GM18517 (cell line): ENCODE measurements at regions not wholly inside any gene's neighbourhood (a gene's known extent, or its start where the extent isn't known, plus 50 kb on each side); places are given as distances from the start of the nearest gene placed in this dataset.
"Not testable (repeated sequence)": the region's sequence is repeated elsewhere in the genome, so short reads cannot be mapped to it uniquely, and the experiment has no call there.

Experiments
- ATAC-seq: cut with Tn5 transposase; IDR thresholded peaks from one replicate; pipeline ENCODE4 v1.9.1; 2021; ENCODE audit warnings: mild to moderate bottlenecking, moderate library complexity; ENCODE audit not compliant: unreplicated experiment

DNA sequence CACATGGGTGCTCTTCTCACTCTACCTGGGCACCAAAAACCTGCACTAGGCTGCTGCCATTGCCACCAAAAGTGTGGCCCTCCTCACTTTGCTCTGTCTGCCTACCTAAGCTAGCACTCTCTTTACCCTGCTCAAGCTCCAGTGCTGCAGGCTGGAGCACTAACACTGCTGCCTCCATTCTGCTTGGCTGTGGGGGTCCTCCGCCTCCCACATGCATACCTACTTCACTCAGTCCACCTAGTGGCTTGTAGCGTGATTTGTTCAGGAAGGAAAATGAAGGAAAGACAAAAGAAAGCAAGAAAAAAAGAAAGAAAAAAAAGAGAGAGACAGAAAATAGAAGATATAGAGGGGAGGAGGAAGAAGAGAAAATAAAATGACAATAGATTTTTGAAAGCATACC lies 1339.4 kb upstream of the CHAC2 start:
- no peak for ATAC-seq

DNA sequence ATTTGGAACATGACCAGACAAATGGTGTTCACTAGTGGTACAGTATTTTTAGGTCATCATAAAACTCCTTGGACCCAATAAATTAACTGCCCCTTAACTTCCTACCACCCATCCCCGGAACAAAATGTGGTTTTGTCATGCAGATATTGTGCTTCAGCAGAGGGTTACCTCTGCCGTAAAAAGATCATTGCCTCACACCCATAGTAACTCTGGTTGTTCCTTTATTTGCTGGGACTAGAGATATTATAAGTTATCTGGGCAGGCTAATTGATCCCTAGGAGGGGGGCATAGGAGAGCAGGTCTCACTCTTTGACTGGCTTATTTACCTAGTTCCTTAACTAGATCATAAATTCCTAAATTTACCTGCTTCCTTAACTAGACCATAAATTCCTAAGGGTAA lies 1343.9 kb upstream of the CHAC2 start:
- no peak for ATAC-seq

- no peak for ATAC-seq
These were observed 1344.5 kb upstream of the CHAC2 start for GRCh38 chr2:52423111-52423510.

DNA sequence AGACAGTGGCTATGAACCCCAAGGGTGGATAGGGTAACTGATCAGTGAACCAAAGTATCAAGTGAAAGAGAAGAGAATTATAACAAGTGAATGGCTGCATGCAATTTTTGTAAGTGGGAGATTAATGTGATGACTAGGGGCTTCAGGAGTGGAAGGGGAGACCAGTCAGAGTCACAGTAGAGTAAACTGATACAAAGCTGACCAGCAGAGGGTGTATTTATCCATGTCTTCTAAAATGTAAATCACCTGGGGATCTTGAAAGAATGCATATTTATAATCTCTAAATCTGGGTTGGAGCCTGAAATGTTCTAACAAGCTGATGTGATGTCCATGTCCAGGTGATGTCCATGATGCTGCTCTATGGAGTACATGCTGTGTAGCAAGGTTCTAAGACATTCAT lies 1351.3 kb upstream of the CHAC2 start:
- ATAC-seq = no peak

- ATAC-seq = no peak
These were observed 1352.9 kb upstream of the CHAC2 start for GRCh38 chr2:52414561-52415295.

DNA sequence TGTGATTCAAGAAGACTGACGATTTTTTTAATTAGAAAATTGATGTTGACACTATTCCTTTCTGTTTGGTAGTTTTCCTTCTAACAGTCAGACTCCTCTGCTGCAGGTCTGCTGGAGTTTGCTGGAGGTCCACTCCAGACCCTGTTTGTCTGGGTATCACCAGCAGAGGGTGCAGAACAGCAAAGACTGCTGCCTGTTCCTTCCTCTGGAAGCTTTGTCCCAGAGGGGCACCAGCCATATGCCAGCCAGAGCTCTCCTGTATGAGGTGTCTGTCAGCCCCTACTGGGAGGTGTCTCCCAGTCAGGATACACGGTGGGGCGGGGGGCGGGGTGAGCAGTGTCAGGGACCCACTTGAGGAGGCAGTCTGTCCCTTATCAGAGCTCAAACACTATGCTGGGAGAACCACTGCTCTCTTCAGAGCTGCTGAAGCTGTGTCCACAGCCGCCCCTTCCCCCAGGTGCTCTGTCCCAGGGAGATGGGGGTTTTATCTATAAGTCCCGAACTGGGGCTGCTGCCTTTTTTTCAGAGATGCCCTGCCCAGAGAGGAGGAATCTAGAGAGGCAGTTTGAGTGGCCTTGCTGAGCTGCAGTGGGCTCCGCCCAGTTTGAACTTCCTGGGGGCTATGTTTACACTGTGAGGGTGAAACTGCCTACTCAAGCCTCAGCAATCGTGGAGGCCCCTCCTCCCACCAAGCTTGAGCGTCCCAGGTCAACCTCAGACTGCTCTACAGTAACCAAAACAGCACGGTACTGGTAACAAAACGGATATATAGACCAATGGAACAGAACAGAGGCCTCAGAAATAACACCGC lies 1358.1 kb upstream of the CHAC2 start:
- not testable (repeated sequence) for ATAC-seq

- ATAC-seq = no peak
These were observed 1361.6 kb upstream of the CHAC2 start for GRCh38 chr2:52405980-52406379.

GRCh38 chr2:52404866-52405265 lies 1362.7 kb upstream of the CHAC2 start:
- no peak for ATAC-seq

DNA sequence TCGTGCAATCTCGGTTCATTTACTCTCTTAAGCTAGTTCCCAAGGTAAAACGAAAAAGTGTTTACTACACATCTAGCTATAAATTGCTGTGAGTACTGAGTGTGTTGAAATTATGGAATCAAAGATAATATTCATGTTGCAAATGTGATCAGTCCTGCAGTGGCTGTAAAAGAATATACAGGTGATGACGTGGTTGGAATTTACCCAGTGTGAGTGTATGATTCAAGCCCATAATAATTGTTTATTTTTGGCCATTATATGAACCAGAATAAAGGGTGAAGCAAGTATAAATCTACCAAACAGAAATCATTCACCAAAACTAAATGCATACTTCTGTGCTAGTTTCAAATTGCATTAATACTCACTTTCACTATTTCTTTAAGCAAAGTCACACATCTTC lies 1363.6 kb upstream of the CHAC2 start:
- no peak for ATAC-seq

- ATAC-seq = no peak
These were observed 1365.5 kb upstream of the CHAC2 start for GRCh38 chr2:52402128-52402527.

DNA sequence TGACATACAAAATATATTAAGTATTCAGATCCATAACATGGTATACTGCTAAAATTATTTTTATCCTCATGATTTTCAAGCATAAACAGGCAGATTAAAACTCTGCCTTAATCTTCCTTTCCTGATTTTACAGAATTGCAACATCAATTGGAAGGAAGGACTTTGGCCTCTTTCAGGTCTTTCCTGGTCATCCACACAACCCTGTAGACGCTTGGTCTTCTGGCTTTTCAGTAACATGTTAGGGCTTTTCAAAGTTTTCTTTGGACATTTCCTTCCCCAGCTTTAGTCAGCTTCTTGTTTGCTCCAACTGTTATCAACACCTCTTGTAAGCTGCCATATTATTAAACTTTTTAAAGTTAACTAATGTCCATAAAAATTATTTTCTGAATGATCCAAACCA lies 1364.9 kb upstream of the NRXN1 start:
- ATAC-seq = no peak

- no peak for ATAC-seq
These were observed 1364.0 kb upstream of the NRXN1 start for GRCh38 chr2:52395912-52396311.

DNA sequence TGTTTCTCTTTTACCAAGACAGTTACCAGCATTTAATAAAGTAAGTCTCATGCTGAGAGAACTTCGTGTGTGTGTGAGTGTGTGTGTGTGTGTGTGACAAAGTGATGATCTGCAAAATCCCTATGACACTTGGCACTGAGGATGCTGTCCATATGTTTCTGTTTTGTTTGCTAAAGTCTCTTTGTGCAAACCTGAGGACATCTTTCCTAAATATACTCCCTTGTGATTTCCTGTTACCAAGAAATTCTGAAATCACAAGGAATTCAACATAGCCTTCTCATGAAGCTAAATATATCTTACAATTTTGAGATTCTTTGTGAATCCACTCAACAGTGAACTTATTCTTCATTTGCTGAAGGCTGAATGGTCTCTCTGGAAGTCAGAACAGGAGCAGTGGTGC lies 1359.7 kb upstream of the NRXN1 start:
- no peak for ATAC-seq

GRCh38 chr2:52390651-52391050 lies 1358.7 kb upstream of the NRXN1 start:
- ATAC-seq = no peak

DNA sequence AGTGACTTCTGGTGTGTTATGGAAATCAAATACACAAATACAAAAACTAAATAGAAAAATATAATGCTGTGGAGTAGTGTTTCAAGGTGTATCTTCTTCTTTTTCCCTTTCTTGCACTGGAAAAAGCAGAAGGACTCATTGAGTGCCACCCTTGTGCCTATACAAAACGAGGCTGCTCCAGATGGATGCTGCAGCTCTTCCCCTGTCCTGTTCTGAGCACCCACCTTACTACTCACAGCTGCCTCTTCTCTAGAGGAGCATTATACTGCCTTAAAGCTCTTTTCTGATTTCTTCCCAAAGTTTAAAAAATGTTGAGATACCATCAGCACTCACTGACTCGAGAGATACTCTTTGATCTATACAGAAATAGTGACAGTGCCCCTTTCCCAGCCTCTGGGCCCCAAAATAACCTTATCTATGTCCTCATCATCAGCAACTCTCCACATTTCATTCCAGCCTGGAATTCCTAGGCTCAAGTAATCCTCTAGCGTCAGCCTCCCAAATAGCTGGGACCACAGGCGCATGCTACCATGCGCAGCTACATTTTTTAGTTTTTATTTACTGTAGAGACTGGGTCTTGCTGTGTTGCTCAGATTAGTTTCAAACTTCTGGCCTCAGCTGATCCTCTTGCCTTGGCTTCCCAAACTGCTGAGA lies 1356.1 kb upstream of the NRXN1 start:
- no peak for ATAC-seq

- no peak for ATAC-seq
These were observed 1354.6 kb upstream of the NRXN1 start for GRCh38 chr2:52386433-52387030.

DNA sequence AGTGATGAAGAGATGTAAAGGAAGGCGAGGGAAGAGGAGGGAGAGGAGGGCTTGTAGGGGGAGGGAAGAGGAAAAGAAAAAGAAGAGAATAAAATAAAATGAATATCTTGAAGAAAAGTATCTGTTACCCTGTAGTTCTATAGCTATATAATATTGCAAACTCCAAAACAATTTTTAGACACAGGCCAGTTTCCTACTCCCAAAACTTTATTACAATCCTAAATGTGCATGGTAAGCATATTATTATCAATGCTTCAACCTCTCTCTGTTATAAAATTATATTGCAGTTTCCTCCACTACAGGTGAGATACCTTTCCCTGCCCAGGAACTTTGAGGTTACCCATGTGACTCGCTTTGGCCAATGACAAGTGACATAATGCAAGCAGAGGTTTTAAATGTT lies 1351.6 kb upstream of the NRXN1 start:
- ATAC-seq = no peak

- ATAC-seq = no peak
These were observed 1337.2 kb upstream of the NRXN1 start for GRCh38 chr2:52369178-52369577.

DNA sequence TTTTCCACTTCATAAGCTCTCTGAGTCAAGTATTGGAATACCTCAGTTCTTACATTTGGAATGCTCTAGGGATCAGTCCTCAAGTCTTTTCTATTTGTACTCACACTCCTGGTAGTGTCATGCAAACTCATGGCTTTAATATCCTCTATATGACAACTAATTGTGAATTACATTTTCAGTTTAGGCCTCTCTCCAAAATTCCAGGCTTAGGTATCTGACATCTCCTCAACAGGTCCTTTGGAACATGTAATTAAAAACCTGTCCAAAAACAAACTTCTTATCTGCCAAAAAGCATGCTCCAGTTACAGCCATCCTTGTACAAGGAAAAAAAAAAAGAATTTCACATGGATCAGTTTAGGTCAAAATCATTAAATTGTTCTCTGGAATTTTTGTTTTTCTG lies 1336.2 kb upstream of the NRXN1 start:
- ATAC-seq = no peak

DNA sequence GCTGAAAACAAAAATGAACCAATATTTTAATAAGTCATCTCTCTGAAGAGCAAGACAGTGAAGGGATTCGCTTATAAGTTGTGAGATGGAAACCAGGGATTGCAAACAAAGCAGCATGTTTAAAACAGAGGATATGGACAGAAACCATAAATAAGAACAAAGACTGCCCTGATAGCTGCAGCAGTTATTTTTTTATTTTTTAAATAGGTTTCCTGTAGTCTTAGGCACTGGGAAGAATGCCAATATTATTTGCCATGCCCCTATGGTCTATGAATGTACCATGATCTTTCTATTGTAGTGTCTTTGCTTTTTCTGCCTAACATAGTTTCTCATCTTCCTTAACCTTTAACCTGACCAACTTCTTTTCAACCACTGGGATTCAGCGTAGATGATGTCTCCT lies 1334.0 kb upstream of the NRXN1 start:
- ATAC-seq = no peak

GRCh38 chr2:52356556-52356955 lies 1324.6 kb upstream of the NRXN1 start:
- no peak for ATAC-seq

DNA sequence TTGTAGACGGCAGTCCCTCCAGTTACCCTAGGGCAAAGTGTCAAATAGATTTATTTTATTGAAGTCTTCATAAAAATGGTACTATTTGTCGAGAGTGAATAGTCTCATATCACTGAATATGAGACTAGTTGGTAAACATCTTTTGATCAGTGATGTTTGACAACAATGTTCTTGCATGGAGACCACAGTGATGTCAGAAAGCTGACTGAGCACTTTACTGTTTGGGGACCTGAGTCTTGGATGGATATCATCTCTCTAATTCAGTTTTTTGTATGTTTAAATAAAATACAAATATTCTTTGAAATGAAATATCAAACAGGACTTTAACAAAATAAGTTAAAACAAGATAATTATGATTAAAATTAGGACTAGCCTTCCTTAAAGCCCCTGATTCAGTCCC lies 1315.4 kb upstream of the NRXN1 start:
- ATAC-seq = no peak
